Stimulated activated CD8-positive, alpha-beta memory T cell treated with anti-CD3 and anti-CD28 coated beads, Interleukin-4, amount 100 ng/mL, for 24 hours (primary cell): ENCODE measurements at regions not wholly inside any gene's neighbourhood (a gene's known extent, or its start where the extent isn't known, plus 50 kb on each side); places are given as distances from the start of the nearest gene placed in this dataset.
A peak's percentile ranks its signal among the peaks of the same experiment; 100 is the strongest.
"Not testable (repeated sequence)": the region's sequence is repeated elsewhere in the genome, so short reads cannot be mapped to it uniquely, and the experiment has no call there.

Source experiments
- DNase-seq: peaks from one replicate; pipeline ENCODE4 v3.0.0-alpha.2; 2020; ENCODE audit warnings: low read depth

GRCh38 chr3:75126556-75126955, 512.1 kb upstream of the CNTN3 start:
- DNase-seq = no peak

- no peak for DNase-seq
These were observed 514.6 kb upstream of the CNTN3 start for GRCh38 chr3:75129101-75129500.

- no peak for DNase-seq
These were observed 521.8 kb upstream of the CNTN3 start for GRCh38 chr3:75136100-75136897.

GRCh38 chr3:75138345-75138744, 523.9 kb upstream of the CNTN3 start:
- no peak for DNase-seq

GRCh38 chr3:75140904-75141615, 523.1 kb upstream of the FRG2C start:
- no peak for DNase-seq

GRCh38 chr3:75144406-75144805, 519.7 kb upstream of the FRG2C start:
- no peak for DNase-seq

GRCh38 chr3:75171630-75172230, 492.4 kb upstream of the FRG2C start:
- DNase-seq = no peak

GRCh38 chr3:75176937-75177336, 487.2 kb upstream of the FRG2C start:
- no peak for DNase-seq

- DNase-seq = no peak
These were observed 483.7 kb upstream of the FRG2C start for GRCh38 chr3:75180235-75180944.

- no peak for DNase-seq
These were observed 483.2 kb upstream of the FRG2C start for GRCh38 chr3:75180945-75181298.

GRCh38 chr3:75188962-75189361, 475.2 kb upstream of the FRG2C start:
- no peak for DNase-seq

GRCh38 chr3:75192146-75192616, 471.9 kb upstream of the FRG2C start:
- DNase-seq = peak; percentile 2

- no peak for DNase-seq
These were observed 470.3 kb upstream of the FRG2C start for GRCh38 chr3:75193797-75194196.

GRCh38 chr3:75214332-75214731, 449.8 kb upstream of the FRG2C start:
- not testable (repeated sequence) for DNase-seq

GRCh38 chr3:75218577-75218976, 445.6 kb upstream of the FRG2C start:
- DNase-seq = no peak

- no peak for DNase-seq
These were observed 443.2 kb upstream of the FRG2C start for GRCh38 chr3:75220932-75221331.

- no peak for DNase-seq
These were observed 439.7 kb upstream of the FRG2C start for GRCh38 chr3:75224412-75224811.

GRCh38 chr3:75232216-75232615, 431.9 kb upstream of the FRG2C start:
- DNase-seq = no peak

GRCh38 chr3:75235631-75236030, 428.5 kb upstream of the FRG2C start:
- no peak for DNase-seq

- no peak for DNase-seq
These were observed 427.1 kb upstream of the FRG2C start for GRCh38 chr3:75237053-75237452.

GRCh38 chr3:75237477-75237876, 426.7 kb upstream of the FRG2C start:
- no peak for DNase-seq

- DNase-seq = not testable (repeated sequence)
These were observed 422.7 kb upstream of the FRG2C start for GRCh38 chr3:75241226-75241962.
